ENCODE measurements at regions not wholly inside any gene's neighbourhood (a gene's known extent, or its start where the extent isn't known, plus 50 kb on each side); places are given as distances from the start of the nearest gene placed in this dataset.

DNA sequence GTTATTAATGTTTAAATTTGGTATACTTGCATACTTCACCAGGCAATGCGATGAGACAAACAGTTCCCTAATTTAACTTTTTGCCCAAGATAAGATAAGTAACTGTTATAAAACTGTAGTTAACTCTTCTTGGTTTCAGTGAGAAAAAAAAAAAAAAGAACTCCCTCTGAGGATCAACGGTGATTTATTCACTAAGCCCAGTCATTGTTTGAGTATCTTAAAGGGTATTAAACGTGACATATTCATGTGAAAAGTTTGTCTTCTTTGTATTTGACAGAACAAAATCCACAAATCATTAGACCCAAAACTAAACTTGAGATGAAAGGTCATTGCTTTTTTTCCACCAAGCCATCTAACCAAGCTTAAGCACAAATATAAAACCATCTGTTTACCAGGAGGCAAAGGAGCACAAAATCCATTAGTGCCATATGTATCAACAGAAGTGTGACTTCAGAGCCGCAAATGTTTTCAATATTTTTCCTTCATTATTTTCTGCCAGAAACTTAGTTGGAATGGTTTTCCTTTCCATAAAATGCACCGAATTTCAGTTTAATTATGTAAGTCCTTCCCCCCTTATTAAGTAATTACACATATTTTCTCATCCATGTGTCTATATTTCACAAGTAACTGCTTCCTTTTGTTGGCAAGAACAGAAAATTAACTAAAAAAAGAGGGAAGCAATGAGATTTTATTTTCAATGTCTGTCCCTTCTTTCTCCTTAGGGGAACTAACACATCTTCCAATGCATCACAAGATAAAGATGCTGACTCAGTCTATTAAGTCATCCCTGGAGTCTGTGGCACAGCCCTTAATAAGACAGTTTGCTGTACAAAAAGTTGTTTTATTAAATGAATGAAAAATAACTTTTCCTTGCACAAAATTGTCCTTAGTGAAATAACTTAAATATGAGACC, 92.2 kb upstream of the RAP2B start:
- no peak overlapping the region for H3K27ac Mint-ChIP-seq
- H3K27me3 Mint-ChIP-seq (ENCODE audit: low read depth) = no peaks in the 10 kb centered on the region
- DNase-seq (ENCODE audit: low spot score) = no peak
- intact Hi-C loops (cut with micrococcal nuclease) = no loop called here
- no peaks in the 10 kb centered on the region for H3K4me1 Mint-ChIP-seq (ENCODE audit: low read depth)
- no peaks in the 10 kb centered on the region for H3K36me3 Mint-ChIP-seq (ENCODE audit: low read depth)
- H3K9me3 Mint-ChIP-seq = no peaks in the 10 kb centered on the region
- no peak overlapping the region for H3K4me3 Mint-ChIP-seq (ENCODE audit: low read depth)

DNA sequence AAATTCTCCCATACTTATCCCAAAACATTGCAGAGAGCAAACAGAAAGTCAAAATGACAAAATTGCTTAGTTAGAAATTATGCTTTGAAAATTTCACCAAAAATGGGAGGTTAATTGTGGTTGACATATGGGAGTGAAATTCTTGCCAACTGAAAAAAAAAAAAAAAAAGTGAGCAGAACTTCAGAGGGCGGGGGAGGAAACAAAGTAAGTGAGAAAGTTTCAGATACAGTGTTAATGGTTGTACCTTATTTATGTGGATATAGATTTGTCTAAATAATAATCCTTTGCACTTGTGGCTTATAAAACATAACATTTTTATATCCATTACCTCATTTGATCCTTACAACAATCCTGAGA, 91.5 kb upstream of the RAP2B start:
- H3K27me3 Mint-ChIP-seq (ENCODE audit: low read depth) = no peaks in the 10 kb centered on the region
- no peaks in the 10 kb centered on the region for H3K4me1 Mint-ChIP-seq (ENCODE audit: low read depth)
- DNase-seq (ENCODE audit: low spot score) = no peak
- no peaks in the 10 kb centered on the region for H3K36me3 Mint-ChIP-seq (ENCODE audit: low read depth)
- intact Hi-C loops (cut with micrococcal nuclease) = no loop called here
- H3K4me3 Mint-ChIP-seq (ENCODE audit: low read depth) = no peak overlapping the region
- H3K9me3 Mint-ChIP-seq = no peaks in the 10 kb centered on the region
- no peak overlapping the region for H3K27ac Mint-ChIP-seq

DNA sequence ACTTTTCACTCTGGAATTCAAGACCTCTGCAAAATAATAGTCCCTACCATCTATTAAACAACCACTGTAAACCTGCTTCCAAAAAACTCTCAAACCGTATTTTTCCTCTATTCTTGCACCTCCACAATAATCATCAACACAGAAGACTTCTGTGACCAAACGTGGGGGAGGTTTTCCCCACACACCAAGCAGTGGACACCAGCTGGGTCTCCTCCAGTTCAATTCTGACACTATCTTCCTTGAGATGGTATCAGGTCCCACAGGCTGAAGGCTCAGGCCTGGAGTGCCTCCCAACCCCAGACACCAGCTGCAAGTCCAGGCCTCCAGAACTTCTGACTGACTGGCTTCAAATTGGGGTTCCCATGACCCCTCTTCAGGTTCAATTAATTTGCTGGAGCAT, 89.6 kb upstream of the RAP2B start:
- H3K4me3 Mint-ChIP-seq (ENCODE audit: low read depth) = no peak overlapping the region
- no peaks in the 10 kb centered on the region for H3K4me1 Mint-ChIP-seq (ENCODE audit: low read depth)
- no peak overlapping the region for H3K27ac Mint-ChIP-seq
- H3K27me3 Mint-ChIP-seq (ENCODE audit: low read depth) = no peaks in the 10 kb centered on the region
- intact Hi-C loops (cut with micrococcal nuclease) = no loop called here
- no peaks in the 10 kb centered on the region for H3K9me3 Mint-ChIP-seq
- DNase-seq (ENCODE audit: low spot score) = no peak
- no peaks in the 10 kb centered on the region for H3K36me3 Mint-ChIP-seq (ENCODE audit: low read depth)

DNA sequence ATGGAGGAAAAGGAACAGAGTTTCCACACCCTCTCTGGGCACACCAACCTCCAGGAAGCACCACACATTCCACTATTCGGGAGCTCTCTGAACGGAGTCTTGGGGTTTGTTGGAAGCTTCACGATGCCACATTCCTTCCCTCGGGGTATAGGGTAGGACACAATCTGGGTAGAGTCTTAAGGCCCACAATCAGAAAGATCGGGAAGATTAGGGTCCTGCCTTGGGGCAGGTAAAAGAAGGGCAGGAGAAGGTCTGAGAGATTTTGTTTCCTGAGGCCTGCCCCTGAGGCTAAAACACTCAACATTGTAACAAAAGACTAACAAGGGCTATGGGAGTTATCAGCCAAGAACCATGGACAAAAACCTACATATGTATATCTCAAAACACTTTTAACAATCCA, 89.2 kb upstream of the RAP2B start:
- no peaks in the 10 kb centered on the region for H3K4me1 Mint-ChIP-seq (ENCODE audit: low read depth)
- DNase-seq (ENCODE audit: low spot score) = no peak
- H3K36me3 Mint-ChIP-seq (ENCODE audit: low read depth) = no peaks in the 10 kb centered on the region
- H3K4me3 Mint-ChIP-seq (ENCODE audit: low read depth) = no peak overlapping the region
- H3K27ac Mint-ChIP-seq = no peak overlapping the region
- H3K27me3 Mint-ChIP-seq (ENCODE audit: low read depth) = no peaks in the 10 kb centered on the region
- no peaks in the 10 kb centered on the region for H3K9me3 Mint-ChIP-seq
- intact Hi-C loops (cut with micrococcal nuclease) = no loop called here

DNA sequence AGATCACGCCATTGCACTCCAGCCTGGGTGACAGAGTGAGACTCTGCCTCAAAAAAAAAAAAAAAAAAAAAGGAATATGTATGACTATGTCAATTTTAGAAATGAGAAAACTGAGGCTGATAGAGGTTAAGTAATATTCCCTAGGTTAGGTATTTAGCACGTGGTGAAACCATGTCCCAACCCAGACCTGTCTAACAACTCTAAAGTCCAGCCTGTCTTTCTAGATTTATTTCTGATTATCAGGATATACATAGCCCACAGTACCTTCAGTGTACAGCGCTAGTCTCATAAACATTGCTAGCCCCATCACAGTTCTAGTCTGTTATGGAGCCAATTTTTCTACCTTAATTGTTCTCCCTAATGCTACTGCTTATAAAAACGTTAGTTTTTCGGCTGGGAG, 88.4 kb upstream of the RAP2B start:
- intact Hi-C loops (cut with micrococcal nuclease) = no loop called here
- Mint-ChIP-seq H3K36me3 (ENCODE audit: low read depth) (no peaks in the 10 kb centered on the region), H3K9me3 (no peaks in the 10 kb centered on the region), H3K4me3 (ENCODE audit: low read depth) (no peak overlapping the region), H3K27ac (no peak overlapping the region), H3K27me3 (ENCODE audit: low read depth) (no peaks in the 10 kb centered on the region), H3K4me1 (ENCODE audit: low read depth) (no peaks in the 10 kb centered on the region)
- no peak for DNase-seq (ENCODE audit: low spot score)

DNA sequence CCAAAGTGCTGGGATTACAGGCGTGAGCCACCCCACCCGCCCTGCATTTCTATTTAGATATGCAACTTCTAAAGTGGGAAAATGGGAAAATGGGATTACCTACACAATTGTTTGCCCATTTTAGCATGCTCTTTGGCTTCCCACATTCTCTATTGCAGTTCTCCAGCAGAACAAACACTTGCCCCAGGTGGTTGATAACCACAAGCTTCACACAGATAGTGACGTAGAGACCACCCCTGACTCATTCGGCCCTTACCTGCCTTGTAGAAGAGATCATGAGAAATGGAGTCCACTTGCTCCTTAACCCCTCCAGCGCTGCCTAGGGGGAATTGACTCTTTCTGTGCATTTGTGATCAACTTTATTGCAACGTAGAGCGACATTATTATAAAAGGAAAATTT, 83.2 kb upstream of the RAP2B start:
- intact Hi-C loops (cut with micrococcal nuclease) = no loop called here
- Mint-ChIP-seq H3K4me1 (ENCODE audit: low read depth) (no peaks in the 10 kb centered on the region), H3K36me3 (ENCODE audit: low read depth) (no peaks in the 10 kb centered on the region), H3K4me3 (ENCODE audit: low read depth) (no peak overlapping the region), H3K9me3 (no peaks in the 10 kb centered on the region), H3K27me3 (ENCODE audit: low read depth) (peaks cover 4% of the 10 kb centered on the region), H3K27ac (no peak overlapping the region)
- DNase-seq (ENCODE audit: low spot score) = no peak

DNA sequence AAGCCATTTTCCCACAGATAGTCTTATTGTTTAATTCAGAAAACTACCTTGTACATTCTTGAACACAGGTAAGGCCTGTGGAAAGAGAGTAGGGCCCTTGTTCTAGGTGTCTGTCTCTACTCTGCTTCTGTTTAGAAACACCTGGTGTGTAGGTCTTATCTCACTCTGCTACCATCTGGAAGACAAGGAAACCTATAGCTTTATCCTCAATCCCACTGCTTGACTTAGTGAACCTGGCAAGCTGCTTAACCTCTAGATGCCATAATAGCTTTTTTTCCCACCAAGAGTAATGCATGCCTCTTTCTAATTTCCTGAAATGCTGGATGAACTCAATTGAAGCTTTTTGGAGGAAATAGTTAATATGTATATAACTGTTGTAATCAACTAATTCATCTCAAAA, 82.6 kb upstream of the RAP2B start:
- Mint-ChIP-seq H3K27ac (no peak overlapping the region), H3K4me1 (ENCODE audit: low read depth) (no peaks in the 10 kb centered on the region), H3K4me3 (ENCODE audit: low read depth) (no peak overlapping the region), H3K27me3 (ENCODE audit: low read depth) (peaks cover 6% of the 10 kb centered on the region), H3K9me3 (no peaks in the 10 kb centered on the region), H3K36me3 (ENCODE audit: low read depth) (no peaks in the 10 kb centered on the region)
- DNase-seq (ENCODE audit: low spot score) = no peak
- intact Hi-C loops (cut with micrococcal nuclease) = no loop called here

DNA sequence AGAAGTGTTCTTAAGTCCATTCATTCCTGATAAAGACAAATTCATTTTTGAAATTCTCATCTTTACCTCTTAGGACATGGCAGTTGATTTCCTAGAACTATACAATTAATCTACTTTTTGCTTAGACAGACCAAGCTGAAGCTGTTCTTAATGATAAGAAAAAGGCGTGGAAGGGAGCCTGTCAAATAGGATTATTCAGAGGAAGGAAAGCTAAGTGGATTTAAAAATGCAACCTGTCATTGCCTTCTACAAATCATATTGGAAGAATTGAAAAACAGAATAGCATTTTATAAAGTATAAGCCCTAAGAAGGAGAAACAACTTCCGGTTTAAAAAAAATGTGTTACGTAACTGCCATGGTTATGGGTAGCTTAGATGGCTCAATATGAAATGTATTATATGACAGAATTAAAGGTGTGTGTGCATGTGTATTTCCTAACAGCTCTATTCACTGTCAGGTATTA, 81.2 kb upstream of the RAP2B start:
- peaks cover 6% of the 10 kb centered on the region for H3K27me3 Mint-ChIP-seq (ENCODE audit: low read depth)
- intact Hi-C loops (cut with micrococcal nuclease) = no loop called here

DNA sequence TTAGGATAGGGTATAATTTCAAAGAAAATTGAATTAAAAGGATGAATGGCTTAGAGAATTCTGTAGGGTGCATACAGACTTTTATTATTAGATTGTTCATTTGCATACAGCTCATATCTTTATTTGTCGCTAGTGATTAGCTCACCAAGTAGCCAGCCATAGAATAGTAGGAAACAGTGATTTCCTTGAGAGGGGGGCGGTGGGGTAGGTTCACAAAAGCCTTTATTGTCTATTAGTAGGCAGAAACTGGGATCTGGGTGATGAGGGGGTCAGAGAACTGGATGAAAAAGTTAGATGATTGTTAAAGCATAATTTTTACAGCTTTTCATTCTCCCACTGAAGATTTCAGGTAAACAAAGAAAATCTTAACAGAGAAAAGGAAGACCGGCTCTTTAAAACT, 77.6 kb upstream of the RAP2B start:
- no peak for DNase-seq (ENCODE audit: low spot score)
- Mint-ChIP-seq H3K9me3 (no peaks in the 10 kb centered on the region), H3K36me3 (ENCODE audit: low read depth) (no peaks in the 10 kb centered on the region), H3K4me1 (ENCODE audit: low read depth) (no peaks in the 10 kb centered on the region), H3K27ac (no peak overlapping the region), H3K4me3 (ENCODE audit: low read depth) (no peak overlapping the region), H3K27me3 (ENCODE audit: low read depth) (peaks cover 10% of the 10 kb centered on the region)
- intact Hi-C loops (cut with micrococcal nuclease) = no loop called here

More for the DNA sequence above, 81.2 kb upstream of the RAP2B start:
- Mint-ChIP-seq H3K36me3 (ENCODE audit: low read depth) (no peaks in the 10 kb centered on the region), H3K4me3 (ENCODE audit: low read depth) (no peak overlapping the region), H3K27ac (no peak overlapping the region), H3K9me3 (no peaks in the 10 kb centered on the region), H3K4me1 (ENCODE audit: low read depth) (no peaks in the 10 kb centered on the region)
- DNase-seq (ENCODE audit: low spot score) = no peak

DNA sequence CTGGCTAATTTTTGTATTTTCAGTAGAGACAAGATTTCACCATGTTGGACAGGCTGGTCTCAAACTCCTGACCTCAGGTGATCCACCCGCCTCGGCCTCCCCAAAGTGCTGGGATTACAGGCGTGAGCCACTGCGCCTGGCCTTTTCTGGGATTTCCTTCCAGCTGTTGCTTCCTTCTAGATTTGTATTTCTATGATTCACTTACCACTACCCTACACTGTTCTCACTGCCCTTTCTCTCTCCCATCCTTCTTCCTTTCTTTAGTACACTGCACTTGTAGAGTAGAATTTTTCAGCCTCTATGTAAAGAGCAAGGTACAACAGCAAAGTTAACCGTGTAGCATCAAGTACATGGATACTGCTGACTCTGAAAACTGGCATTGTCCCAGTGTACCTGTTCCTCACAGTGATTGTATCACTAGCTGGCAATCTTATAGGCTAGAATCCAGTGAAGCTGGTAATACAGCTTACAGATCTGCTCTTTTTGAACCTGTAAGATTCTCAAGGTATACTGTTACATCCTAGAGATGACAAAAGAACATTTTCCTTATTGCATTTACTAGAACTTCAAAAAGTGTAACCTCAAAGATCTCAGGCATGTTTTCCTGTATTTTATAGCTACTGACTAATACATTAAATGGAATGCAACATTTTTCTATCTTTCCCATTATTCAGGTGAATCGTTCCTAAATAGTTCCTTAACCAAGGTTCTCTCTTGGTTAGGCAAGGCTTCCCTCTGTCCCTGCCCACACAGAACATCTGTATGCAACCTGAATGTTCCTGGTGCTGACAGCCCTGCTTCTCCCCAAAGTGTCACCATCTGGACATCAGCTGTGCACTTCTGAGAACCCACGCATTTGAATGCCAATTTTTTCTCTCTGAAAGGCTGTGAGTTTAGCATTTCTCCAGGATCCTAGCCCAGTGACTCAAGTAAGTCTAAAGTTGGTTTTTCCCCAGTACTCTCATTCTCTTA, 74.1 kb upstream of the RAP2B start:
- H3K4me3 Mint-ChIP-seq (ENCODE audit: low read depth) = no peak overlapping the region

DNA sequence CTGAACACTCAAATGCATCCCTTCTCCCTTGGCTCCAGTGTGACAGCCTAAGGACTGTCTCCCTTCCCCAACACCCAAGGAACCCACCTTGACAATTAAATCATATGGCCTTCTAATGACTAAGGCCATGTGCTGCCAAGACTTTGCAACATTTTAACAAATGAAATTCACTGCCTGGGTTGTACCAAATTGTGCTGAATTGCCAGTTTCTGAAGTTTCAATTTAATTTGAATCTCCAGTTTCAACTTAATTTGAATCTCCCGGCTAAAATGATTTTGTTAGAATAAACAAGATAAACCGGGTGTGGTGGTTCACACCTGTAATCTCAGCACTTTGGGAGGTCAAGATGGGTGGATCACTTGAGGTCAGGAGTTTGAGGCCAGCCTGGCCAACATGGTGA, 72.4 kb upstream of the RAP2B start:
- intact Hi-C loops (cut with micrococcal nuclease) = no loop called here

More for the DNA sequence above, 74.1 kb upstream of the RAP2B start:
- peaks cover 10% of the 10 kb centered on the region for H3K27me3 Mint-ChIP-seq (ENCODE audit: low read depth)
- peaks cover 8% of the 10 kb centered on the region for H3K4me1 Mint-ChIP-seq (ENCODE audit: low read depth)
- no peaks in the 10 kb centered on the region for H3K36me3 Mint-ChIP-seq (ENCODE audit: low read depth)
- no peaks in the 10 kb centered on the region for H3K9me3 Mint-ChIP-seq
- H3K27ac Mint-ChIP-seq = no peak overlapping the region
- DNase-seq (ENCODE audit: low spot score) = no peak
- intact Hi-C loops (cut with micrococcal nuclease) = no loop called here

DNA sequence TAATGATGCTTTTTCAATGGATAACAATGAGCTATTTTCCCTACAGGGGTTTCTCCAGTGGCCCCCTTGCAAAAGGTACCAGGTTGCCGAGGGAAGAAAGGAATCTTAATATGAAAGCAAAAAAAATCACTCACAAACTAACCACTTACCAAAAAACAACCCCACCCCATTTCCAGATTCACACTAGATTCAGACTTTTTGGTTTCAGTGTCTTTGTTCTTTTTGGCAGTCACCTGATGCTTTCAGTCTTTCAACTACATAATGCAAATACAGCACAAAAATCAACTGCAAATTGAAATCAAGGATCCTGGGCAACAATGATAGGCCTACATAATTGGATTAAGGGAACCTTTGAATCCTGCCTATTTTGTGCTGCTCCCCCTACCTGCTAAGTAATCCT, 71.1 kb upstream of the RAP2B start:
- no peak for DNase-seq (ENCODE audit: low spot score)
- Mint-ChIP-seq H3K4me1 (ENCODE audit: low read depth) (peaks cover 8% of the 10 kb centered on the region), H3K9me3 (no peaks in the 10 kb centered on the region), H3K36me3 (ENCODE audit: low read depth) (no peaks in the 10 kb centered on the region), H3K27me3 (ENCODE audit: low read depth) (peaks cover 4% of the 10 kb centered on the region), H3K4me3 (ENCODE audit: low read depth) (no peak overlapping the region), H3K27ac (no peak overlapping the region)
- intact Hi-C loops (cut with micrococcal nuclease) = no loop called here

More for the DNA sequence above, 72.4 kb upstream of the RAP2B start:
- no peak for DNase-seq (ENCODE audit: low spot score)
- H3K9me3 Mint-ChIP-seq = no peaks in the 10 kb centered on the region
- H3K4me3 Mint-ChIP-seq (ENCODE audit: low read depth) = no peak overlapping the region
- no peaks in the 10 kb centered on the region for H3K36me3 Mint-ChIP-seq (ENCODE audit: low read depth)
- H3K27ac Mint-ChIP-seq = no peak overlapping the region
- peaks cover 8% of the 10 kb centered on the region for H3K4me1 Mint-ChIP-seq (ENCODE audit: low read depth)
- peaks cover 4% of the 10 kb centered on the region for H3K27me3 Mint-ChIP-seq (ENCODE audit: low read depth)

DNA sequence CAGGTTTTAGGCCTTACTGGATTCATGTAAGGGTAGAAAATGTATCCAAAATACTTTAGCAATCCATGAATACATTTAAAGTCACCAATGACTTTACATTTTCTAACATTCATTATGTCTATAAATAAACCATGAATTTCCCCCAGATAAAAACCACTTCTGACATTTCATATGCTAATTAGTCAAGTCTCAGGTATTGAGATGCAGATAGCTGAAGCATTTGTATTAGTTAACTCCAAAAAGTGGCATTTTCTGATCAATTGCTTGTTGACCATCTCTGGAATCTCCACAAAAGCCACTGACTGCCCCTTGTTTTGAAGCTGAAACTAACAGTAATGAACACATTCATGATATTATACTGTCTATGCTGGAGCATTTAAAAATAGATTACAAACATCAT, 68.4 kb upstream of the RAP2B start:
- no peak for DNase-seq (ENCODE audit: low spot score)
- Mint-ChIP-seq H3K27ac (no peak overlapping the region), H3K4me1 (ENCODE audit: low read depth) (peaks cover 8% of the 10 kb centered on the region), H3K4me3 (ENCODE audit: low read depth) (no peak overlapping the region), H3K27me3 (ENCODE audit: low read depth) (no peaks in the 10 kb centered on the region), H3K9me3 (no peaks in the 10 kb centered on the region), H3K36me3 (ENCODE audit: low read depth) (no peaks in the 10 kb centered on the region)
- intact Hi-C loops (cut with micrococcal nuclease) = no loop called here
